ENCODE measurements at regions not wholly inside any gene's neighbourhood (a gene's known extent, or its start where the extent isn't known, plus 50 kb on each side); places are given as distances from the start of the nearest gene placed in this dataset.

DNA sequence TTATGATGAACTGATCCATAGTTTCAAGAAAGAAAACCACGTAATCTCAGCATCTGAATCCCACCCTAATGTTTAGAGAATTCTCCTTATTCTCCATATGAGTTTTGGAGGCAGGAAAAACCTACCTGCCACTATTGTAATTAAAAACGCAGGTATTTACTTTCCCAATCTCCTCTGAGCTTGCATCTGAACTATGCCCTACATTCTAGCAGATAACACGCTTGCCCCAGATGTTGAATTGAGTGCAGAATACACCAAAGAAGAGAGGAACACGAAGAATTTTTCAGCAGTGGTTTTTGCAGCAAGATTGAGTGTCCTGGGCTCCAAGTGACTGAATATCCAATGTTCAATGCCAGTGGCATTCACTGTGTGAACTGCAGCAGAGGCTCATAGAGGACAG lies 182.4 kb downstream of the COX18 start:
- TF ChIP-seq ESRRA (CRISPR knock-in tag; IDR thresholded peaks at IDR 0.05; ENCODE audit: borderline replicate concordance): no peak
- no peak for TF ChIP-seq PREB (CRISPR knock-in tag; IDR thresholded peaks at IDR 0.05; ENCODE audit: borderline replicate concordance)
- TF ChIP-seq, protein P1, sequence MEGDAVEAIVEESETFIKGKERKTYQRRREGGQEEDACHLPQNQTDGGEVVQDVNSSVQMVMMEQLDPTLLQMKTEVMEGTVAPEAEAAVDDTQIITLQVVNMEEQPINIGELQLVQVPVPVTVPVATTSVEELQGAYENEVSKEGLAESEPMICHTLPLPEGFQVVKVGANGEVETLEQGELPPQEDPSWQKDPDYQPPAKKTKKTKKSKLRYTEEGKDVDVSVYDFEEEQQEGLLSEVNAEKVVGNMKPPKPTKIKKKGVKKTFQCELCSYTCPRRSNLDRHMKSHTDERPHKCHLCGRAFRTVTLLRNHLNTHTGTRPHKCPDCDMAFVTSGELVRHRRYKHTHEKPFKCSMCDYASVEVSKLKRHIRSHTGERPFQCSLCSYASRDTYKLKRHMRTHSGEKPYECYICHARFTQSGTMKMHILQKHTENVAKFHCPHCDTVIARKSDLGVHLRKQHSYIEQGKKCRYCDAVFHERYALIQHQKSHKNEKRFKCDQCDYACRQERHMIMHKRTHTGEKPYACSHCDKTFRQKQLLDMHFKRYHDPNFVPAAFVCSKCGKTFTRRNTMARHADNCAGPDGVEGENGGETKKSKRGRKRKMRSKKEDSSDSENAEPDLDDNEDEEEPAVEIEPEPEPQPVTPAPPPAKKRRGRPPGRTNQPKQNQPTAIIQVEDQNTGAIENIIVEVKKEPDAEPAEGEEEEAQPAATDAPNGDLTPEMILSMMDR (IDR thresholded peaks at IDR 0.05): no peak
- TF ChIP-seq, protein P2, sequence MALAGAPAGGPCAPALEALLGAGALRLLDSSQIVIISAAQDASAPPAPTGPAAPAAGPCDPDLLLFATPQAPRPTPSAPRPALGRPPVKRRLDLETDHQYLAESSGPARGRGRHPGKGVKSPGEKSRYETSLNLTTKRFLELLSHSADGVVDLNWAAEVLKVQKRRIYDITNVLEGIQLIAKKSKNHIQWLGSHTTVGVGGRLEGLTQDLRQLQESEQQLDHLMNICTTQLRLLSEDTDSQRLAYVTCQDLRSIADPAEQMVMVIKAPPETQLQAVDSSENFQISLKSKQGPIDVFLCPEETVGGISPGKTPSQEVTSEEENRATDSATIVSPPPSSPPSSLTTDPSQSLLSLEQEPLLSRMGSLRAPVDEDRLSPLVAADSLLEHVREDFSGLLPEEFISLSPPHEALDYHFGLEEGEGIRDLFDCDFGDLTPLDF (CRISPR knock-in tag; IDR thresholded peaks at IDR 0.05): no peak
- TF ChIP-seq ATF6 (CRISPR knock-in tag; IDR thresholded peaks at IDR 0.05): no peak
- no peak for TF ChIP-seq MYBL2 (CRISPR knock-in tag; IDR thresholded peaks at IDR 0.05)
- no peak for TF ChIP-seq ZNF121 (CRISPR knock-in tag; IDR thresholded peaks at IDR 0.05)

Measured in WTC11 (cell line).